Retinal pigment epithelial cell (primary cell): ENCODE measurements at regions not wholly inside any gene's neighbourhood (a gene's known extent, or its start where the extent isn't known, plus 50 kb on each side); places are given as distances from the start of the nearest gene placed in this dataset.
A peak's percentile ranks its signal among the peaks of the same experiment; 100 is the strongest.

ENCODE experiments used
- DNase-seq: peaks from one replicate; pipeline ENCODE4 v3.0.0-alpha.2; 2010; ENCODE audit warnings: low read depth
- H3K4me3 ChIP-seq: 2 replicates; pipeline ENCODE4 v1.5.1; 2011; ENCODE audit warnings: mild to moderate bottlenecking, low read length, control low read depth, moderate library complexity
- CTCF ChIP-seq: conservative IDR thresholded peaks from 2 replicates; pipeline ENCODE4 v1.5.1; 2011; ENCODE audit warnings: low read depth, low read length, control low read depth, inconsistent platforms

DNA sequence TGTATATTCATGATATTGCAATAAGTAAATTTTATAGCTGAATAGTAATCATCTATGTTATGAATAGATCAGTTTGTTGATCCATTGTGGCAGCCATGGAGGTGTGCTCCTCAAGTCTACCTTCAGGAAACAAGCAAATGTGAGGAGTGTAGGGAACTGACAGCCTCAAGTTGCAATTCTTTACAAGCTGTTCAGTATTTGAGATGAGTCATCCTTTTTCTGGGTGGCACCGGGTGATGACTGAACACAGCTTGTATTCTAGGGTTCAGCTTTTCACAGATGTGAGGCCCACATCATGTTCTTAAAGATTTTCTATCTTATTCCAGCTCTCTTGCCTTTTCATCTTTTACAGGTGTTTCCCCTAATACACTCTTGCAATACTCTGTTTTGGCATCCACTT is 452.4 kb downstream of the KCNH5 start:
- TF ChIP-seq CTCF = no peak
- H3K4me3 ChIP-seq = no peak overlapping the region
- DNase-seq = no peak

DNA sequence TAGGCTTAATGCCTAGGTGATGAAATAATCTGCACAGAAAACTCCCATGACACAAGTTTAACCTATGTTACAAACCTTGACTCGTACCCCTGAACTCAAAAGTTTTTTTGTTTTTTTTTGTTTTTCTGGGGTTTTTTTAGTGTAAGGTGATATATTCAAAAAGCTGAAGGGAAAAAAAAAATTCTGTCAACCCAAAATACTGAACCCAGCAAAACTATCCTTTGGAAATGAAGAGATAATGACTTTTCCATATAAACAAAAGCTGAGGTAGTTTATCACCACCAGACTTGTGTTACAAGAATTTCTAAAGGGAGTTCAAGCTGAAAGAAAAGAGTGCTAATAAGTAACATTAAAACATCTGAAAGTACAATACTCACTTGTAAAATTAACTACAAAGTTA is 448.1 kb downstream of the KCNH5 start:
- DNase-seq = no peak
- no peak for TF ChIP-seq CTCF
- no peak overlapping the region for H3K4me3 ChIP-seq

DNA sequence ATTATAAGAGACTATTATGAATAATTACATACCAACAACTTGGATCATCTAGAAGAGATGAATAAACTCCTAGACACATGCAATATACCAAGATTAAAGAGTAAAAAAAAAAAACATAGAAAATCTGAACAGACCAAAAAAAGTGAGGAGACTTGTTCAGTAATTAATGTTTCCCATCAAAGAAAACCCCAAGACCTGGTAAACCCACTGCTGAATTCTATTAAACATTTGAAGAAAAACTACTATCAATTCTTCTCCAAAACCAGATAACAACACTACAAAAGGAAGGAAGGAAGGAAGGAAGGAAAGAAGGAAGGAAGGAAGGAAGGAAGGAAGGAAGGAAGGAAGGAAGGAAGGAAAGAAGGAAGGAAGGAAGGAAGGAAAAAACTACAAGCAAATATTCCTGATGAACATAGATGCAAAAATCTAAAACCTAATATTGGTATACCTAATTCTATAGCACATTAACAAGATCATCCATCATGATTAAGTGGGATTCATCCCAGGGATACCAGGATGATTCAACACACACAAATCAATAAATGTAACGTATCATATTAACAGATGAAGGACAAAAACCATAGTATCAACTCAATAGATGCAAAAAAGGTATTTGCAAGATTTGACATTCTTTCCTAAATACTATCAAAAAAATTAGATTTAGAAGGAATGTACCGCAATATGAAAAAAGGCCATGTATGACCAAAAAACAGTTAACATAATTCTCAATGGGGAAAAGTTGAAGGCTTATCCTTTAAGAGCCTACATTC is 445.5 kb downstream of the KCNH5 start:
- H3K4me3 ChIP-seq = no peak overlapping the region
- DNase-seq = no peak
- TF ChIP-seq CTCF = no peak

DNA sequence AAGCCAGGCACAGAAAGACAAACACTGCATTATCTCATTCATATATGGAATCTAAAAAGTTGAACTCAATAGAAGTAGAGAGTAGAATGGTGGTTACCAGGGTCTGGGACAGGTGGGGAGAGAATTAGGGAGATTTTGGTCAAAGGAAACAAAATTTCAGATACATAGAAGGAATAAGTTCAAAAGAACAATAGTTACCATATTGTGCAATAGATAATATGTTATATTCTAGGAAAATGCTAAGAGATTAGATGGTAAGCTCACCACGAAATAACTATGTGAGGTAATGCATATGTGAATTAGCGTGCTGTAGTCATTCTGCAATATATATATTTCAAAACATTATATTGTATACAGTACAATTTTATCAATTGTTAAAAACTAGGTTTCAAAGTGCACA is 442.5 kb downstream of the KCNH5 start:
- H3K4me3 ChIP-seq = no peak overlapping the region
- TF ChIP-seq CTCF = no peak
- no peak for DNase-seq

DNA sequence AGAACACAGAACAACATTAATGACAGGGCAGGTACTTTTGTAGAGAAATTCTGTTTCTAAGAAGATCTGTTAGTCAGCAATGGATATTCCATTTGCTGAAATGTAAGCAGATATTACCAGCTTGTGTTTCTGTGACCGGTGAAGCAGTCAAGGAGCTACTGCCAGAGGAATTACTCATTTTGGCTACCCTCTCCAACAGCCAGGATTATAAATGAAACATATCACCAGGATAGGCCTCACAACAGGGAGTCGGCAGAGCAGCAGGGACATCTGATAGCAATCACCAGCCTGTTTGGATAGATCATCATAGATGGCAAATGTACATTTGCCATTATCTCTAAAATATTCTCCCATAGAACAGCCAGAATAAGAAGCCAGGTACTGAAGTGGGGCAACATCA is 440.7 kb downstream of the KCNH5 start:
- H3K4me3 ChIP-seq = no peak overlapping the region
- TF ChIP-seq CTCF = no peak
- no peak for DNase-seq

GRCh38 chr14:62614122-62614521 is 431.1 kb downstream of the KCNH5 start:
- no peak for TF ChIP-seq CTCF
- peak; percentile 67 for DNase-seq
- no peak overlapping the region for H3K4me3 ChIP-seq

DNA sequence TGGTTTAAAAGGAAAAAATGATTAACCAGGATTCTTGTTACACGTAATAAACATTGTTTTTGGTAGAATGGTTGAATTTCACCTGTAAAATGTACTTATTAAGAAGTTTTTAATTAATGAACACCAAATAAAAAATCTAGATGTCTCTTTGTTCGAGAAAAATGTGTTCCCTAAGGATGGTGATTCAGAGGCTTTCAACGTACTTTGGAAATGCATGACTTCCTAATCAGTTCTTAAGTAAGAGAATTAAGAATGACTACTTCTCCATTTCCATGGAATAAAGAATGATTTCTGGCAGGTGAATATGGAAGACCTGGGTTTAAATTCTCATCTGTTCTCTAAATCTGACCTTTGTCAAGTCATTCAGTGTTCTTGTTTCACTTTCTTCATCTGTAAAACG is 428.6 kb downstream of the KCNH5 start:
- H3K4me3 ChIP-seq = no peak overlapping the region
- peak; percentile 27 for DNase-seq
- no peak for TF ChIP-seq CTCF
